Hepatocyte (in vitro differentiated cells): ENCODE measurements at regions not wholly inside any gene's neighbourhood (a gene's known extent, or its start where the extent isn't known, plus 50 kb on each side); places are given as distances from the start of the nearest gene placed in this dataset.

Source experiments
- DNase-seq: peaks from one replicate; pipeline ENCODE4 v3.0.0-alpha.2; 2016; ENCODE audit warnings: low spot score
- H2AFZ ChIP-seq: fragments of 200-600 bp; sonication (generic); 2 replicates; pipeline ENCODE4 v1.6.0; 2016; ENCODE audit warnings: antibody characterized with exemption, mild to moderate bottlenecking
- H3K27ac ChIP-seq: fragments of 200-600 bp; sonication (generic); 2 replicates; pipeline ENCODE4 v1.5.1; 2016; ENCODE audit warnings: mild to moderate bottlenecking
- H3K27me3 ChIP-seq: fragments of 200-600 bp; sonication (generic); 2 replicates; pipeline ENCODE4 v1.6.1; 2016
- H3K36me3 ChIP-seq: fragments of 200-600 bp; sonication (generic); replicated peaks from 2 replicates; pipeline ENCODE4 v1.5.1; 2016; ENCODE audit warnings: low read depth; ENCODE audit not compliant: insufficient read depth
- H3K4me1 ChIP-seq: fragments of 200-600 bp; sonication (generic); 2 replicates; pipeline ENCODE4 v1.5.1; 2016; ENCODE audit warnings: mild to moderate bottlenecking, moderate library complexity; ENCODE audit not compliant: insufficient read depth
- H3K4me2 ChIP-seq: fragments of 200-600 bp; sonication (generic); 2 replicates; pipeline ENCODE4 v1.6.0; 2016
- H3K4me3 ChIP-seq: fragments of 200-600 bp; sonication (generic); 2 replicates; pipeline ENCODE4 v1.5.1; 2016; ENCODE audit warnings: mild to moderate bottlenecking
- H3K79me2 ChIP-seq: fragments of 200-600 bp; sonication (generic); 2 replicates; pipeline ENCODE4 v1.6.0; 2017; ENCODE audit warnings: mild to moderate bottlenecking
- H3K9me2 ChIP-seq: fragments of 200-600 bp; sonication (generic); replicated peaks from 2 replicates; pipeline ENCODE4 v1.6.0; 2017; ENCODE audit warnings: mild to moderate bottlenecking; ENCODE audit not compliant: insufficient read depth
- H3K9me3 ChIP-seq: fragments of 200-600 bp; sonication (generic); 2 replicates; pipeline ENCODE4 v1.5.1; 2016; ENCODE audit warnings: low read depth, mild to moderate bottlenecking
- H4K20me1 ChIP-seq: fragments of 200-600 bp; sonication (generic); 2 replicates; pipeline ENCODE4 v1.6.0; 2016; ENCODE audit warnings: mild to moderate bottlenecking; ENCODE audit not compliant: insufficient read depth, poor library complexity, severe bottlenecking
- EZH2 ChIP-seq: fragments of 200-600 bp; sonication (generic); IDR thresholded peaks from 2 replicates; pipeline ENCODE4 v1.6.1; 2016; ENCODE audit warnings: antibody characterized with exemption, mild to moderate bottlenecking, borderline replicate concordance
- EZH2phosphoT487 ChIP-seq: fragments of 200-600 bp; sonication (generic); IDR thresholded peaks from one replicate; pipeline ENCODE4 v1.6.1; 2018; ENCODE audit warnings: antibody characterized with exemption, mild to moderate bottlenecking, low read depth, moderate library complexity; ENCODE audit not compliant: unreplicated experiment, severe bottlenecking
- WGBS: methylation state at CpG from one replicate; pipeline ENCODE4 v1.1.6; 2016; ENCODE audit warnings: low lambda C conversion rate; ENCODE audit errors: missing lambda C conversion rate; 5-methylcytosine and 5-hydroxymethylcytosine counted together
- TF ChIP-seq, protein P1 (sequence below): fragments of 200-600 bp; sonication (generic); IDR thresholded peaks from 2 replicates; pipeline ENCODE4 v1.5.1; 2016; ENCODE audit warnings: antibody characterized with exemption, mild to moderate bottlenecking; ENCODE audit not compliant: poor library complexity

DNA sequence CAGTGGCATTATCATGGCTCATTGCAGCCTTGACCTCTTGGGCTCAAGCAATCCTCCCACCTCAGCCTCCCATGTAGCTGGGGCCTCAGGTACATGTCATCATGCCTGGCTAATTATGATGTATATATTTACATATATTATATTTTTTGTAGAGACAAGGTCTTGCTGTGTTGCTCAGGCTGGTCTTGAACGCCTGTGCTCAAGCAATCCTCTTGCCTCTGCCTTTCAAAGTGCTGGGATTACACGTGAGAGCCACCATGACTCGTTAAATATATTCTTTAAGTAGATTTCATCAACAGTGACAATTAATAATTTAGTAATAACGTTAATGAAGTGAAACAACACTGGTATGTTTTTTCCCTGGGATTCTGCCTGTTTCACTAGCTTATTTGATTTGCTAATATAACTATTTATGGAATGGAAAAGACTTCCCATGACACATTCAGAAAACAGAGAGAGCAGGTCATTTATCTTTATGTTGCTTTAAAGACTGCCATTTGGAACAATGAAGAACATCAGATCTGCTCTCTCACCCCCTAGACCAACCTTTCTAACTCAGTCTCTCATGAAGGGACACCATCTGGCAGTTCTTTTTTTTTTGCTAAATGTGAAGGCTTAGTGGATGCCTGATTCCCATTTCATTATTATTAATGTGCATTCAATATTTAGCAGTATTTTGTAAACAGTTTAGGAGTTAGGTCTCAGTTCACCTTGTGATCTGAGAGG lies 295.6 kb downstream of the KIF4B start:
- no peaks in the 10 kb centered on the region for H3K9me3 ChIP-seq
- no peaks in the 10 kb centered on the region for H3K4me1 ChIP-seq
- H2AFZ ChIP-seq, result no peak overlapping the region
- H3K36me3 ChIP-seq, result no peaks in the 10 kb centered on the region
- H3K4me2 ChIP-seq, result no peak overlapping the region
- no peak for DNase-seq
- H3K79me2 ChIP-seq, result no peaks in the 10 kb centered on the region
- no peaks in the 10 kb centered on the region for H4K20me1 ChIP-seq
- H3K27me3 ChIP-seq, result no peaks in the 10 kb centered on the region
- TF ChIP-seq, protein P1, sequence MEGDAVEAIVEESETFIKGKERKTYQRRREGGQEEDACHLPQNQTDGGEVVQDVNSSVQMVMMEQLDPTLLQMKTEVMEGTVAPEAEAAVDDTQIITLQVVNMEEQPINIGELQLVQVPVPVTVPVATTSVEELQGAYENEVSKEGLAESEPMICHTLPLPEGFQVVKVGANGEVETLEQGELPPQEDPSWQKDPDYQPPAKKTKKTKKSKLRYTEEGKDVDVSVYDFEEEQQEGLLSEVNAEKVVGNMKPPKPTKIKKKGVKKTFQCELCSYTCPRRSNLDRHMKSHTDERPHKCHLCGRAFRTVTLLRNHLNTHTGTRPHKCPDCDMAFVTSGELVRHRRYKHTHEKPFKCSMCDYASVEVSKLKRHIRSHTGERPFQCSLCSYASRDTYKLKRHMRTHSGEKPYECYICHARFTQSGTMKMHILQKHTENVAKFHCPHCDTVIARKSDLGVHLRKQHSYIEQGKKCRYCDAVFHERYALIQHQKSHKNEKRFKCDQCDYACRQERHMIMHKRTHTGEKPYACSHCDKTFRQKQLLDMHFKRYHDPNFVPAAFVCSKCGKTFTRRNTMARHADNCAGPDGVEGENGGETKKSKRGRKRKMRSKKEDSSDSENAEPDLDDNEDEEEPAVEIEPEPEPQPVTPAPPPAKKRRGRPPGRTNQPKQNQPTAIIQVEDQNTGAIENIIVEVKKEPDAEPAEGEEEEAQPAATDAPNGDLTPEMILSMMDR, result no peak
- TF ChIP-seq EZH2phosphoT487 (no peak), EZH2 (no peak)
- H3K27ac ChIP-seq, result no peak overlapping the region
- 85% methylated on average over 4 of the region's 4 CpGs for WGBS
- no peaks in the 10 kb centered on the region for H3K9me2 ChIP-seq
- H3K4me3 ChIP-seq, result no peak overlapping the region

DNA sequence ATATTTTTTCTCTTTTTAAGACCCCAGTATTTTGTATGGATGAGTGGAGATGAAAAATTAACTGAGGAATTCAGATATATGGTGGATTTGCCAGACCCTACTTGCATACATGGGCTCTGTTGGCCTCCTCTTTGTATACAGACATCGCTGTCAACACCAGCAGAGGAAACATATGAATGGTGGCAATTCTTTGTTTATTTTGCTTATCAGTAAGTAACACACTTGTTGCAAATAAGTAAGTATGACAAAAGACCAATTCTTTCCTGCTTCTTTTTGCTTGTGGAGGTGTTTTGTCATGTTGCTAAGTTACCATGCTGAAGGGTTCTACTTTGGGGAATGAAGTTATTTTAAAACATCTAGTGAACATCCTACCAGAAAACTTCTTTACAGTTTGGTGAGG lies 298.2 kb downstream of the KIF4B start:
- no peak overlapping the region for H3K27ac ChIP-seq
- no peak overlapping the region for H3K4me3 ChIP-seq
- H4K20me1 ChIP-seq, result no peaks in the 10 kb centered on the region
- no peaks in the 10 kb centered on the region for H3K36me3 ChIP-seq
- DNase-seq, result no peak
- 72% methylated on average over 1 of the region's 1 CpG for WGBS
- no peaks in the 10 kb centered on the region for H3K9me3 ChIP-seq
- H3K4me1 ChIP-seq, result no peaks in the 10 kb centered on the region
- TF ChIP-seq, protein P1, result no peak
- TF ChIP-seq EZH2 (no peak), EZH2phosphoT487 (no peak)
- H2AFZ ChIP-seq, result no peak overlapping the region
- H3K79me2 ChIP-seq, result no peaks in the 10 kb centered on the region
- no peaks in the 10 kb centered on the region for H3K9me2 ChIP-seq
- no peaks in the 10 kb centered on the region for H3K27me3 ChIP-seq
- no peak overlapping the region for H3K4me2 ChIP-seq

DNA sequence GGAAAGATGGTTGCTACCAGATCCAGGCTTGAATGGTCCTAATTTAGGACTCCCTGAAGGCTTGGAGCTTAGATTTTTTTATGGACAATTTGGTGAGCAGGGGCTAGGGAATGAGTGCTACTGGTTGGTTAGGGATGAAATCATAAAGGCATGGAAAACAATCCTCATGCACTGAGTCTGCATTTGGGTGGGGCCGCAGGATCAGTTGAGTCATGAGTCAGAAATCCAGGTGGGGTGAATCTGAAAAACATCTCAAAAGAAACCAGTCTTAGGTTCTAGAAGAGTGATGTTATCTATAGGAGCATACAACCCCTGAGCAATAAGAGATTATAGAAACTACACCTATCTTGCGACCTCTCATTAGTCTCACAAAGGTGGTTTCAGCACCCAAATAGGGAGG lies 300.0 kb downstream of the KIF4B start:
- TF ChIP-seq EZH2phosphoT487 (no peak), EZH2 (no peak)
- TF ChIP-seq, protein P1, result no peak
- no peaks in the 10 kb centered on the region for H3K79me2 ChIP-seq
- H4K20me1 ChIP-seq, result no peaks in the 10 kb centered on the region
- H3K9me3 ChIP-seq, result no peaks in the 10 kb centered on the region
- no peaks in the 10 kb centered on the region for H3K36me3 ChIP-seq
- DNase-seq, result no peak
- H2AFZ ChIP-seq, result no peak overlapping the region
- 94% methylated on average over 2 of the region's 2 CpGs for WGBS
- no peak overlapping the region for H3K4me3 ChIP-seq
- no peaks in the 10 kb centered on the region for H3K9me2 ChIP-seq
- no peaks in the 10 kb centered on the region for H3K4me1 ChIP-seq
- H3K27ac ChIP-seq, result no peak overlapping the region
- no peak overlapping the region for H3K4me2 ChIP-seq
- H3K27me3 ChIP-seq, result no peaks in the 10 kb centered on the region
